HG02943 (cell line): ENCODE measurements at regions not wholly inside any gene's neighbourhood (a gene's known extent, or its start where the extent isn't known, plus 50 kb on each side); places are given as distances from the start of the nearest gene placed in this dataset.
"Not testable (repeated sequence)": the region's sequence is repeated elsewhere in the genome, so short reads cannot be mapped to it uniquely, and the experiment has no call there.

Experiments used
- ATAC-seq: cut with Tn5 transposase; IDR thresholded peaks from one replicate; pipeline ENCODE4 v1.9.1; 2021; ENCODE audit warnings: mild to moderate bottlenecking, low read depth, moderate library complexity; ENCODE audit not compliant: unreplicated experiment

- no peak for ATAC-seq
Observed at GRCh38 chr3:115204475-115204874, 57.4 kb upstream of the ZBTB20 start.

DNA sequence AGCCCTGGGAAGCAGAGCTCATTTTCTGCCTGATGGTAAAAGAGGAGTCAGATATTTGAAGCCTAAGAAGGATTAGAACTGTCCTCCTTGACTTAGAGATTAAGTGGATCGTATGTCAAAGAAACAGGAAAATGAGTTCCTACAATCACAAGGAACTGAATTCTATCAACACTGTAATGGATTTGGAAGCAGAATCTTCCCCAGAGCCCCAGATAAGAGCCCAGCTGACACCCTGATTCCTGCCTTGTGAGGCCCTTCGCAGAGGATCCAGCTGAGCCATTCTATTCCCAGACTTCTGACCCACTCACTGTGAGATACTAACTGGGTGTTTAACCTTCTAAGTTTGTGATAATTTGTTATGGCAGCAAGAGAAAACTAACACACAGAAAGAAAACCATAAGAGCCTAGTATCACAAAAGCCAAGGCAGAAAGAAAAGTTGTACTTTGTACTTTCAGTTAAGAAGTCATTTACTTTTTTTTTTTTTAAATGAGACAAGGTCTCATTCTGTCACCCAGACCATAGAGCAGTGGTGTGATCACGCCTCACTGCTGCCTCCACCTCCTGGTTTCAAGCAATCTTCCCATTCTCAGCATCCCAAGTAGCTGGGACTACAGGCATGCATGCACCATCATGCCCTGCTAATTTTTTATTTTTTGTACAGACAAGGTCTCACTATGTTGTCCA lies 61.1 kb upstream of the ZBTB20 start:
- no peak for ATAC-seq

GRCh38 chr3:115211810-115212492 lies 64.9 kb upstream of the ZBTB20 start:
- no peak for ATAC-seq

GRCh38 chr3:115212615-115213014 lies 65.5 kb upstream of the ZBTB20 start:
- no peak for ATAC-seq

GRCh38 chr3:115213052-115213451 lies 66.0 kb upstream of the ZBTB20 start:
- not testable (repeated sequence) for ATAC-seq

GRCh38 chr3:115217292-115217677 lies 70.2 kb upstream of the ZBTB20 start:
- ATAC-seq, result no peak

GRCh38 chr3:115217678-115218451 lies 70.8 kb upstream of the ZBTB20 start:
- ATAC-seq, result no peak

DNA sequence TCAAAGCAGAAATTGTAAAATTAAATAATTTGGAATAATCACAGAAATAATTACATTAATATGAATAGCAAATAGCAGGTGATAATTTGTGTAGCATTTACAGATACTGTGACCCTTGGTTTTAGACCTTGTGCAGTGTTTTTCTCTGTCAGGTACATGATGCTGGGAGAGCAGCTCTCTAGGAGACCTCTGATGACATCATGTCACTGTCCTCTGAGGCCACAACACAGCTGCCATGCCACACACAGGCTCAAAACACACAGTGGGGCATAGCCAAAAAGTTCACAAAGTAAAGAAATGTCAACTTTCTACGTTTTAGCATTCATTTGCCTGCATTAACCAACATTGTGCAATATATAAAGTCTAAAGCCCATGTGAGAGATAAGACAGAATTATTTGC lies 71.8 kb upstream of the ZBTB20 start:
- no peak for ATAC-seq

DNA sequence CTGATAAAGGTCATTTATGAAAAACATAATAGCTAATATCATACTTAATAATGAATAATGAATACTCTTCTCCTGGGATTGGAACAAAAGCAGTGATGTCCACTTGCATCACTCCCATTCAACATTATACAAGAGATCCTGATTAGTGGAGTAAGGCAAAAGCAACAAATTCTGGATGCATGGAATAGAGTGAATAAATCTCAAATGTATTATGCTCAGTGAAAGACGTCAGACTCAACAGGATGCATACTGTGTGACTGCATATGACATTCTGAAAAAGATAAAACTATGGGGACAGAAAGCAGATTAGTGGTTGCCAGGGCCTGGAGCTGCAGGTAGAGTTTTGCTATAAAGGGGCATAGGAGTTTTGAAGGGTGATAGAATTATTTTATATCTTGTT lies 77.6 kb upstream of the ZBTB20 start:
- ATAC-seq, result no peak

DNA sequence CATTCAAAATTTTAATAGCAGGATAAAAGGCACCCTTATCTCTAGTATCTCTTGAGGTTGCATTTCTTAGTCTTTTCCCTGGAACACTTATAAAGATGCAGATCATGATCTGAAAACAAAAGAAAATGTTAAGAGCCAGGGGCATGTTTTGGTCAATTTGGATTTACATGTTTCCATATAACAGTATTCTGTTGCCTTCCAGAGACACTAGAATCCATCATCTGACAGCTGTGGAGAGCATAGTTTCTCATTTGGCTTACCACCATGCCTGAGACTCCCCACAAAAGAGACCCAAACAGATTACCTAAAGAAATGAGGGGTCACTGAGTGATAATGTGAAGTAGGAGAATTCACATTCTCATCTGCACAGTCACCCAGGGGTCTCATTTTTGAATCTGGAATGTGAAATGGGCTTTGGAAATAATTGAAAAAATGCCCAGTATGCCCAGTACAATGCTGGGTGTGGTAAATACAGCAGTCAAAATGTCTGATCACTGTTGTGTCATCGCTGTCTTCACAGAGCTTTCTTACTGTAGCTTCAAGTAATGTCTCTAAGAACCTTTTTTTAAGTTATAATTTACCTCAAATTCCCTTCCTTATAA lies 79.9 kb upstream of the ZBTB20 start:
- ATAC-seq, result no peak

- no peak for ATAC-seq
Observed at GRCh38 chr3:115227461-115227860, 80.4 kb upstream of the ZBTB20 start.

DNA sequence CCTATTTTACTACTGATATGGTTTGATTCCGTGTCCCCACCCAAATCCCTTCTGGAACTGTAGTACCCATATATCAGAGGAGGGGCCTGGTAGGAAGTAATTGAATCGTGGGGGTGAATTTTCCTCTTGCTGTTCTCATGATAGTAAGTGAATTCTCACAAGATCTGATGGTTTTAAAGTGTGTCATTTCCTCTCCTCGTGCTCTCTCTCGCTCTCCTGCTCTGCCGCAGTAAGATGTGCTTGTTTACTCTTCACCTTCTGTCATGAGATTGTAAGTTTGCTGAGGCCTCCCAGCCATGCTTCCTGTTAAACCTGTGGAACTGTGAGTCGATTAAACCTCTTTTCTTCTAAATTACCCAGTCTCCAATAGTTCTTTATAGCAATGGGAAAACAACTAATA lies 81.2 kb upstream of the ZBTB20 start:
- no peak for ATAC-seq

DNA sequence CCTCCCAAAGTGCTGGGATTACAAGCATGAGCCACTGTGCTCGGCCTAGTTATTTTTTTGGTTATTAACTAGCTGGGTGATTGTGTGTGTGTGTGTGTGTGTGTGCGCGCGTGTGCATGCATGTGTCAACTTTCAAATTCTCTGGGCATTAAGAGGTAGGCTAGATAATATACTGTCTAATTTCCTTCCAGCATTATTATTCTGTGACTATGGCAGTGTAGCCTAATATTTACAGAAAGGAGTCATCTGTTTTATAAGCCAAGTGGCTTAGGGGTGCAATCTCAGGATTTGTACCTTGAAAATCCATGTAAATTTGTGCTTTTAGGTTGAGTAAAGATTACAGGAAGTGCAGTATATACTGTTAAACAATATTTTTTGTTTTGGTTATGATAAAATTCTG lies 85.1 kb upstream of the ZBTB20 start:
- no peak for ATAC-seq

DNA sequence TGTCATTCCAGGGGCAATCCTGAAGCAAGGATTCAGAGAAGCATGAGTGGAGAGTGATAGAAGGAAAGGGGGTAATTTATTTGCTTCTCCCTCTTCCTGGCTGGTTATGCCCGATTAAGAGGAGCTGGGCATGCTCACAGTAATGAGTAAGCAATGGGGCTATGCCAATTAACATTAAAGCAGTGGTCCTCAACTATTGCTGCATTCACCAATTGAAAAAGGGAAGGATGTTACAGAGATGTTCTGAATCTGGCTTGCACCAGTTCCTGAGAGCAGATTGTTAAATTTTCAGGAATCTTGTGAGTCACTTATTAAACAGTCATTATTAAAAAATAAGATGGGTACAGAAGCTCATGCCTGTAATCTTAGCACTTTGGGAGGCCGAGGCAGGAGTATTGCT lies 85.9 kb upstream of the ZBTB20 start:
- ATAC-seq, result no peak

DNA sequence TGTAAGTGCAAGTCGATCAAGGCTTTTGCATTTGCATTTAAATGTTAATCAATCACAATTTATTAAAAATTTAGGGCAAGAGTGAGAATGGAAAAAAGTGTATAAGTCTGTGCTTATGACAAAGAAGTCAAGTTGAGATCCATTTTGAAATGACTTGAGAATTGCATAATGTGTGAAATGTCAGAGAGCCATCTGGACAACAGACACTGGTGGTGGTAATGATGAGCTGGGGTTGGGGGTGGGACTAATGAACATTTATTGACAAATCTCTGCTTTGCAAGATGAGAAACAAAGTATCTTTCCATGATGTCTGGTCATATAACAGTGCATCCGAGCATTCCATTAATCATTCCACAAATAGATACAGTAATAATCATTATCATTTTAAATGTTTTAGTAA lies 89.4 kb upstream of the ZBTB20 start:
- no peak for ATAC-seq

GRCh38 chr3:115239717-115240116 lies 92.6 kb upstream of the ZBTB20 start:
- no peak for ATAC-seq

- ATAC-seq, result no peak
Observed at GRCh38 chr3:115244350-115244749, 97.3 kb upstream of the ZBTB20 start.

DNA sequence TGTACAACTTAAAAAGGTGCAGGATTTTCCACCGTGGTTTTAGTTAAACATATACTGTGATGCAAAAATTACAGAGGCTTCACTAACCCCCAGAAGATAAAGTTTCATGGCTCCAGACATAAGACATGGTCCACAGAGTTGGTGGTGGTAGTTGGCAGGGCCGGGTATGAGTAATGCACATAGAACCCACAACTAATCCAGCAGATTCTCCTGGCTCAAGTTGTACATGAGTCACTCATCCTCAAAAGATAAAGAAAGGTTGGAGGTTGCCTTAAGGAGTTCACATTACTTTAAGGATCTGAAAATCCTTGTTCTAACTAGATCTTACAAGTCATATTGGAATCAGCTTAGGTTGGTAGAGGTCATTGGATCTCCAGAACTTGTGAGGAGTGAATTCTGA lies 98.3 kb upstream of the ZBTB20 start:
- no peak for ATAC-seq

DNA sequence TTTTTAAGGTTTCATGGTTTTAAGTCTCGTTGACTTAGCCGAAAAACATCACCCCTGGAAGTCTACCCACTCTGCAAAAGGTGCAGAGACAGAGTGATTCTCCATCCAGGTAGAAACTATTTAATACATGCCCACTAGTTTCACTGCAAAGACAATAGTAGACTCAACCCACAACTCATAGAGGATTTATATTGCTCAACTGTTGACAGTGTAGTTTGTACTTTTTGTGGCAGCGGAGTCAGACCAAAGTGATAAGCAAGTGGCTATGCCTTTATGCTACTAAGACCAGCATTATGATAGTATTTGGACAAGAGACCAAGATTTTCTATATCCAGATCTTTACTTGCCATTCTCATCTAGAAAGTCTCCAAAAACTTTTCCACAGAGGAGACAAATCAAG lies 98.8 kb upstream of the ZBTB20 start:
- no peak for ATAC-seq

DNA sequence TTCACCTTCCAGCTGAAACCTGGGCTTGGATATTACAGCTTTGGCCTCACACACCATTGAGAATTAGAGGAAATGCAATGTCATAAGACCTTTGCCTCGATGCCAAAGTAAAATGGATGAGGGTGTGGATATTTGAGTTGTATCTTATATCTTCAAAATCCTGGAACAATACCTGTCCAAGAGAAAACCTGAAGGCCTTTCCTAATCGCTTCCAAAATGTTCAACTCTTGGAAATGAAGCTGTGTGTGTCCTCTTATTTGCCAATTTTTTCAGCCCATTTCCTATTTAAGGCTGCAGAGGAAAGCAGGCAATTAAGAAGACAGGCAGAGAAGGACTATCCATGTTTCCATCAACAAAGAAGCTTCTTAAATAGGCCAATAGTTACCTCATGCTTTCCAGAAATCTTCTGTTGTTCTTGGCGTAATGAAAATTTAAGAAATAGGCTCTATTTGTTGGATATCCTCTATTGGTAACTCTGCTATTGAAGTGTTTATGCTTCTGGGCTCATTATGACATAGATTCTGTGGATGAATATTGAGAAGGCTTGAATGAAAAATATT lies 99.5 kb upstream of the ZBTB20 start:
- ATAC-seq, result no peak

DNA sequence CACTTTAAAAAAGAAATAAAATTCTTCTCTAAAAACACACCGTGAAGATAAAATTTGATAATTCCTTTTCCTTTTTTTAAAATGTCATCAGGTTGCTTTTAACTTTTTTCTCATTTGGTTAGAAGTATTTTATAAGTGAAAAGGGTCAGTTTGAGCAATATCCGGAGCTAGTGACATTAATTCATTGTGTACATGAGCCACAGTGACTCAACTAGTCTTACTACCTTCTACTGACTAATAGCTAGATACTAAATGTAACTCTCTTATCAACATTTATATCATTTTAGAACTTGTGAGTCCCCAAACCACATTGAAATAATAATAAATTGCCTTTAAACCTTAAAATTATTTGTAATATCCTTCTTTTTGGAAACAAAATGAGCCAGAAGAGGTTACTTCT lies 101.2 kb upstream of the ZBTB20 start:
- no peak for ATAC-seq
